ENCODE measurements at regions not wholly inside any gene's neighbourhood (a gene's known extent, or its start where the extent isn't known, plus 50 kb on each side); places are given as distances from the start of the nearest gene placed in this dataset.

GRCh38 chr16:64390102-64390501 is 731.8 kb downstream of the CDH11 start:
- ATAC-seq, result no peak
- TF ChIP-seq, protein P1, sequence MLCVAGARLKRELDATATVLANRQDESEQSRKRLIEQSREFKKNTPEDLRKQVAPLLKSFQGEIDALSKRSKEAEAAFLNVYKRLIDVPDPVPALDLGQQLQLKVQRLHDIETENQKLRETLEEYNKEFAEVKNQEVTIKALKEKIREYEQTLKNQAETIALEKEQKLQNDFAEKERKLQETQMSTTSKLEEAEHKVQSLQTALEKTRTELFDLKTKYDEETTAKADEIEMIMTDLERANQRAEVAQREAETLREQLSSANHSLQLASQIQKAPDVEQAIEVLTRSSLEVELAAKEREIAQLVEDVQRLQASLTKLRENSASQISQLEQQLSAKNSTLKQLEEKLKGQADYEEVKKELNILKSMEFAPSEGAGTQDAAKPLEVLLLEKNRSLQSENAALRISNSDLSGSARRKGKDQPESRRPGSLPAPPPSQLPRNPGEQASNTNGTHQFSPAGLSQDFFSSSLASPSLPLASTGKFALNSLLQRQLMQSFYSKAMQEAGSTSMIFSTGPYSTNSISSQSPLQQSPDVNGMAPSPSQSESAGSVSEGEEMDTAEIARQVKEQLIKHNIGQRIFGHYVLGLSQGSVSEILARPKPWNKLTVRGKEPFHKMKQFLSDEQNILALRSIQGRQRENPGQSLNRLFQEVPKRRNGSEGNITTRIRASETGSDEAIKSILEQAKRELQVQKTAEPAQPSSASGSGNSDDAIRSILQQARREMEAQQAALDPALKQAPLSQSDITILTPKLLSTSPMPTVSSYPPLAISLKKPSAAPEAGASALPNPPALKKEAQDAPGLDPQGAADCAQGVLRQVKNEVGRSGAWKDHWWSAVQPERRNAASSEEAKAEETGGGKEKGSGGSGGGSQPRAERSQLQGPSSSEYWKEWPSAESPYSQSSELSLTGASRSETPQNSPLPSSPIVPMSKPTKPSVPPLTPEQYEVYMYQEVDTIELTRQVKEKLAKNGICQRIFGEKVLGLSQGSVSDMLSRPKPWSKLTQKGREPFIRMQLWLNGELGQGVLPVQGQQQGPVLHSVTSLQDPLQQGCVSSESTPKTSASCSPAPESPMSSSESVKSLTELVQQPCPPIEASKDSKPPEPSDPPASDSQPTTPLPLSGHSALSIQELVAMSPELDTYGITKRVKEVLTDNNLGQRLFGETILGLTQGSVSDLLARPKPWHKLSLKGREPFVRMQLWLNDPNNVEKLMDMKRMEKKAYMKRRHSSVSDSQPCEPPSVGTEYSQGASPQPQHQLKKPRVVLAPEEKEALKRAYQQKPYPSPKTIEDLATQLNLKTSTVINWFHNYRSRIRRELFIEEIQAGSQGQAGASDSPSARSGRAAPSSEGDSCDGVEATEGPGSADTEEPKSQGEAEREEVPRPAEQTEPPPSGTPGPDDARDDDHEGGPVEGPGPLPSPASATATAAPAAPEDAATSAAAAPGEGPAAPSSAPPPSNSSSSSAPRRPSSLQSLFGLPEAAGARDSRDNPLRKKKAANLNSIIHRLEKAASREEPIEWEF (IDR thresholded peaks at IDR 0.05; ENCODE audit: insufficient replicate concordance, low read depth, low read length), result no peak
- no peak for TF ChIP-seq CREB1 (IDR thresholded peaks at IDR 0.05; ENCODE audit: low read depth)
- Histone ChIP-seq H3K27ac (ENCODE audit: control insufficient read depth, insufficient read depth) (no peak overlapping the region), H3K36me3 (ENCODE audit: control insufficient read depth in 2 of 2, insufficient read depth in 2 of 2, low read length in 1 of 2) (no peaks in the 10 kb centered on the region), H2AFZ (ENCODE audit: control insufficient read depth, low read depth, low read length) (no peak overlapping the region), H4K20me1 (ENCODE audit: control insufficient read depth, insufficient read depth) (no peaks in the 10 kb centered on the region), H3K9me3 (replicated peaks; ENCODE audit: control insufficient read depth, insufficient read depth, low read length) (no peaks in the 10 kb centered on the region), H3K4me1 (ENCODE audit: control insufficient read depth, insufficient read depth, low read length) (no peaks in the 10 kb centered on the region), H3K9ac (ENCODE audit: control insufficient read depth, insufficient read depth, low read length) (no peak overlapping the region), H3K79me2 (ENCODE audit: control insufficient read depth, insufficient read depth, low read length) (no peaks in the 10 kb centered on the region), H3K4me3 (no peak overlapping the region), H3K27me3 (replicated peaks in 1 of 2; ENCODE audit: control insufficient read depth in 2 of 2, insufficient read depth in 2 of 2, low read length in 1 of 2) (no peaks in the 10 kb centered on the region), H3K4me2 (ENCODE audit: control insufficient read depth, insufficient read depth) (no peak overlapping the region)
- intact Hi-C loops (cut with micrococcal nuclease; ENCODE audit: unreplicated experiment) (no loop called here), in situ Hi-C loops (cut with MboI) (no loop called here)
- SMC1A ChIA-PET (ENCODE audit: uncharacterized antibody, unreplicated experiment), result no interaction called here
- DNase-seq (ENCODE audit: low read depth, low spot score), result no peak
- WGBS (ENCODE audit: insufficient coverage, insufficient replicate concordance, low lambda C conversion rate, missing lambda C conversion rate), result 0% methylated on average over 4 of the region's 4 CpGs
- BruUV-seq (replicated peaks), result no TSS peak
- RAD21 ChIA-PET (ENCODE audit: unreplicated experiment), result no interaction called here
- no peak for FAIRE-seq
- CTCF ChIA-PET, result interaction anchor here (0.7 to 1.2 kb wide), 2 partner anchors 68 to 100 kb away, joined by 3 read pairs; no protein-coding TSS in a partner anchor
- POLR2A ChIA-PET, result no interaction called here

DNA sequence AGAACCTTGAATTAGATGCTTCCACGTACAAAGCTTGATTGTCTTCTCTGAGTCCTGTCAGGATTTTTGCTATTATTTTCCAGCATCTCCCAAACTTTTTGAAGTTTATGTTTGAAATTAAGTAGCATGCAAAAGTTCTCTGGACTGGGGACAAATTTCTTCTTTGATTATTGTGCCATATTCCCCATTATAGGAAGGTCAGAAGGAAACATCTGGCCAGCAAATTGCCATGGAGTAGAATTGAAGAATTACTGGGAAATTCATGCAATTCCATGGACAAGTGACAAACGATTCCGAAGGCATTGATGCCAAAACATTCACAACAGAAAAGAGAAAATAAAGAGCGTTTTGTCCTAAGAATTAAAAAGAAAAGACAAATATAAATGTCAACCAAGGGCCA is 737.2 kb downstream of the CDH11 start:
- CTCF ChIA-PET, result no interaction called here
- FAIRE-seq, result no peak
- TF ChIP-seq FOS (IDR thresholded peaks at IDR 0.05; ENCODE audit: borderline replicate concordance, extremely low read depth, insufficient read length) (no peak), SKIL (IDR thresholded peaks at IDR 0.05; ENCODE audit: low read depth, poor library complexity, severe bottlenecking) (no peak), RFX5 (IDR thresholded peaks at IDR 0.05; ENCODE audit: low read depth, low read length) (no peak), RCOR1 (conservative IDR thresholded peaks at IDR 0.05; ENCODE audit: low read depth, low read length) (no peak)

More for the DNA sequence above, 737.2 kb downstream of the CDH11 start:
- Histone ChIP-seq H3K4me1 (ENCODE audit: control insufficient read depth, insufficient read depth, low read length) (no peaks in the 10 kb centered on the region), H2AFZ (ENCODE audit: control insufficient read depth, low read depth, low read length) (no peak overlapping the region), H3K9me3 (replicated peaks; ENCODE audit: control insufficient read depth, insufficient read depth, low read length) (no peaks in the 10 kb centered on the region; the same call in 2 of the 3 replicates), H3K27ac (ENCODE audit: control insufficient read depth, insufficient read depth) (no peak overlapping the region), H3K4me3 (no peak overlapping the region), H3K79me2 (ENCODE audit: control insufficient read depth, insufficient read depth, low read length) (no peaks in the 10 kb centered on the region), H3K36me3 (ENCODE audit: control insufficient read depth in 2 of 2, insufficient read depth in 2 of 2, low read length in 1 of 2) (no peaks in the 10 kb centered on the region), H3K9ac (ENCODE audit: control insufficient read depth, insufficient read depth, low read length) (no peak overlapping the region), H3K4me2 (ENCODE audit: control insufficient read depth, insufficient read depth) (no peak overlapping the region), H3K27me3 (replicated peaks in 1 of 2; ENCODE audit: control insufficient read depth in 2 of 2, insufficient read depth in 2 of 2, low read length in 1 of 2) (no peaks in the 10 kb centered on the region), H4K20me1 (ENCODE audit: control insufficient read depth, insufficient read depth) (no peaks in the 10 kb centered on the region)
- DNase-seq (ENCODE audit: low read depth, low spot score) (no peak), ATAC-seq (no peak)
- intact Hi-C loops (cut with micrococcal nuclease; ENCODE audit: unreplicated experiment), result loop anchor here (1.0 kb wide), 1 partner anchor 30 kb away; no protein-coding TSS in a partner anchor
- SMC1A ChIA-PET (ENCODE audit: uncharacterized antibody, unreplicated experiment), result no interaction called here
- no TSS peak for BruUV-seq (replicated peaks)
- 8% methylated on average over 4 of the region's 4 CpGs for whole genome bisulfite sequencing (ENCODE audit: insufficient coverage, insufficient replicate concordance, low lambda C conversion rate, missing lambda C conversion rate)
- in situ Hi-C loops (cut with MboI), result no loop called here
- POLR2A ChIA-PET, result no interaction called here
- RAD21 ChIA-PET (ENCODE audit: unreplicated experiment), result no interaction called here
